H1 (cell line): ENCODE measurements at regions not wholly inside any gene's neighbourhood (a gene's known extent, or its start where the extent isn't known, plus 50 kb on each side); places are given as distances from the start of the nearest gene placed in this dataset.

ENCODE experiments used
- CTCF ChIA-PET: fragments of 300-600 bp; sonication (Branson Sonifier 250); formaldehyde crosslinking; loops from one replicate; lab custom pipeline; 2021; ENCODE audit not compliant: partially characterized antibody; lab: Charles Lee
- POLR2A ChIA-PET: fragments of 300-600 bp; sonication (Branson Sonifier 250); formaldehyde crosslinking; loops from one replicate; lab custom pipeline; 2021; ENCODE audit warnings: inconsistent platforms; ENCODE audit not compliant: partially characterized antibody; lab: Charles Lee
- DNase-seq, 2 experiments: peaks; one replicate each; pipeline versions ENCODE4 v3.0.0 to v3.0.0-alpha.2; 2010 to 2022; ENCODE audit warnings: low spot score in 2 of 2, low read depth in 1 of 2, mixed read lengths in 1 of 2
- FAIRE-seq: peaks from 2 replicates; lab custom pipeline; 2011; peaks lifted over from hg19 to GRCh38; lab: Jason Lieb, UNC
- H2AFZ ChIP-seq: 2 replicates; pipeline ENCODE4 v1.8.1; 2012; ENCODE audit warnings: low read length, inconsistent platforms
- H2AK5ac ChIP-seq: 2 replicates; pipeline ENCODE4 v1.6.1; 2013; ENCODE audit warnings: low read depth, low read length
- H2BK120ac ChIP-seq: replicated peaks from 2 replicates; pipeline ENCODE3; 2013; ENCODE audit warnings: low read depth, low read length, inconsistent platforms
- H2BK12ac ChIP-seq: 2 replicates; pipeline ENCODE4 v1.6.1; 2013; ENCODE audit warnings: low read depth, low read length
- H2BK15ac ChIP-seq: 2 replicates; pipeline ENCODE4 v1.6.1; 2013; ENCODE audit warnings: low read length
- H2BK20ac ChIP-seq: 2 replicates; pipeline ENCODE4 v1.6.1; 2013; ENCODE audit warnings: low read length
- H2BK5ac ChIP-seq: 2 replicates; pipeline ENCODE4 v1.6.1; 2013; ENCODE audit warnings: low read depth, low read length
- H3K14ac ChIP-seq: 2 replicates; pipeline ENCODE4 v1.6.1; 2013; ENCODE audit warnings: inconsistent platforms; ENCODE audit not compliant: insufficient read length
- H3K18ac ChIP-seq: 2 replicates; pipeline ENCODE4 v1.6.1; 2013; ENCODE audit warnings: low read length; ENCODE audit errors: extremely low read depth
- H3K23ac ChIP-seq: 2 replicates; pipeline ENCODE4 v1.6.1; 2013; ENCODE audit warnings: inconsistent platforms; ENCODE audit not compliant: insufficient read length
- H3K23me2 ChIP-seq: 2 replicates; pipeline ENCODE4 v1.6.1; 2013; ENCODE audit warnings: low read depth, low read length
- H3K27ac ChIP-seq: 2 replicates; pipeline ENCODE4 v1.6.1; 2011; ENCODE audit warnings: low read depth, low read length, inconsistent platforms
- H3K27me3 ChIP-seq, 4 experiments: replicated peaks in 1 of 4; 1 replicate in 1 of 4; 2 replicates in 3 of 4; pipeline versions ENCODE4 v1.6.1 to v1.8.1; 2011 to 2013; ENCODE audit warnings: low read length in 3 of 4, mild to moderate bottlenecking in 3 of 4, inconsistent platforms in 2 of 4, mixed read lengths in 2 of 4, moderate library complexity in 1 of 4; ENCODE audit not compliant: control insufficient read depth in 3 of 4, insufficient read depth in 3 of 4; ENCODE audit errors: extremely low read depth in 1 of 4
- H3K36me3 ChIP-seq, 4 experiments: 2 replicates each; pipeline versions ENCODE4 v1.6.1 to v1.8.1; 2011 to 2013; ENCODE audit warnings: mild to moderate bottlenecking in 4 of 4, low read length in 3 of 4, moderate library complexity in 2 of 4, control low read depth in 1 of 4, inconsistent platforms in 1 of 4; ENCODE audit not compliant: insufficient read depth in 4 of 4, control insufficient read depth in 2 of 4
- H3K4ac ChIP-seq: replicated peaks from 2 replicates; pipeline ENCODE3; 2013; ENCODE audit warnings: low read length, low read depth, mixed read lengths, inconsistent platforms; ENCODE audit not compliant: insufficient read length
- H3K4me1 ChIP-seq, 4 experiments: replicated peaks in 1 of 4; 1 replicate in 1 of 4; 2 replicates in 3 of 4; pipeline versions ENCODE4 v1.6.1 to v1.8.1; 2011 to 2013; ENCODE audit warnings: low read length in 3 of 4, inconsistent platforms in 2 of 4, mixed read lengths in 1 of 4; ENCODE audit not compliant: insufficient read depth in 4 of 4, control insufficient read depth in 3 of 4
- H3K4me2 ChIP-seq, 2 experiments: 2 replicates each; pipeline versions ENCODE4 v1.6.1 to v1.8.1; 2011 to 2013; ENCODE audit warnings: low read depth in 2 of 2, low read length in 2 of 2, control low read depth in 1 of 2, inconsistent platforms in 1 of 2, mild to moderate bottlenecking in 1 of 2; ENCODE audit not compliant: insufficient read depth in 1 of 2
- H3K4me3 ChIP-seq, 4 experiments: fragments of 200-600, 300-600 bp in 1 of 4; sonication (generic), shearing (Covaris generic), sonication (Bioruptor Twin) in 1 of 4; 2 replicates each; pipeline versions ENCODE4 v1.5.1 to v1.8.1; 2011 to 2016; ENCODE audit warnings: low read length in 4 of 4, low read depth in 3 of 4, control low read depth in 2 of 4, inconsistent platforms in 2 of 4, mild to moderate bottlenecking in 2 of 4, mixed read lengths in 1 of 4, moderate library complexity in 1 of 4; ENCODE audit not compliant: insufficient read depth in 2 of 4; ENCODE audit errors: extremely low read depth in 1 of 4
- H3K56ac ChIP-seq: replicated peaks from 2 replicates; pipeline ENCODE3; 2013; ENCODE audit warnings: low read depth, mild to moderate bottlenecking, mixed read lengths, low read length, inconsistent platforms; ENCODE audit not compliant: insufficient read length
- H3K79me1 ChIP-seq: 2 replicates; pipeline ENCODE4 v1.6.1; 2013; ENCODE audit warnings: low read depth, low read length, control low read depth
- H3K79me2 ChIP-seq, 2 experiments: 2 replicates each; pipeline versions ENCODE4 v1.6.1 to v1.8.1; 2012 to 2013; ENCODE audit warnings: low read length in 2 of 2, mild to moderate bottlenecking in 2 of 2, inconsistent platforms in 1 of 2; ENCODE audit not compliant: insufficient read depth in 2 of 2, control insufficient read depth in 1 of 2
- H3K9ac ChIP-seq, 4 experiments: replicated peaks in 1 of 4; 1 replicate in 1 of 4; 2 replicates in 3 of 4; pipeline versions ENCODE4 v1.6.1 to v1.8.1; 2011 to 2013; ENCODE audit warnings: low read depth in 3 of 4, low read length in 3 of 4, control low read depth in 2 of 4, mild to moderate bottlenecking in 2 of 4, moderate library complexity in 2 of 4, inconsistent platforms in 1 of 4; ENCODE audit errors: extremely low read depth in 1 of 4
- H3K9me3 ChIP-seq, 2 experiments: 2 replicates each; pipeline versions ENCODE4 v1.6.1 to v1.8.1; 2012 to 2013; ENCODE audit warnings: mild to moderate bottlenecking in 2 of 2, moderate library complexity in 2 of 2, control low read depth in 1 of 2, inconsistent platforms in 1 of 2, low read depth in 1 of 2, low read length in 1 of 2, mixed read lengths in 1 of 2; ENCODE audit not compliant: insufficient read depth in 2 of 2
- H4K20me1 ChIP-seq, 2 experiments: replicated peaks in 1 of 2; 2 replicates each; pipeline versions ENCODE3 to v1.8.1; 2011 to 2013; ENCODE audit warnings: inconsistent platforms in 2 of 2, low read length in 2 of 2, mild to moderate bottlenecking in 1 of 2; ENCODE audit not compliant: insufficient read depth in 2 of 2, control insufficient read depth in 1 of 2
- H4K5ac ChIP-seq: 2 replicates; pipeline ENCODE4 v1.6.1; 2013; ENCODE audit warnings: low read length, low read depth, mixed read lengths, inconsistent platforms; ENCODE audit not compliant: insufficient read length
- H4K8ac ChIP-seq: 2 replicates; pipeline ENCODE4 v1.8.0; 2013; ENCODE audit warnings: mild to moderate bottlenecking, moderate library complexity, low read length, inconsistent platforms; ENCODE audit not compliant: insufficient read depth; ENCODE audit errors: extremely low read depth
- H4K91ac ChIP-seq: replicated peaks from 2 replicates; pipeline ENCODE3; 2013; ENCODE audit warnings: low read length, mixed read lengths, inconsistent platforms; ENCODE audit not compliant: insufficient read length
- ATF3 ChIP-seq: IDR thresholded peaks from 2 replicates; pipeline ENCODE4 v1.6.1; 2011; ENCODE audit warnings: low read depth, mild to moderate bottlenecking, low read length; ENCODE audit not compliant: insufficient read depth
- BRCA1 ChIP-seq: IDR thresholded peaks from 2 replicates; pipeline ENCODE4 v1.6.1; 2012; ENCODE audit warnings: low read depth, low read length, improper control_type of control experiment
- CEBPB ChIP-seq: IDR thresholded peaks from 2 replicates; pipeline ENCODE4 v1.6.1; 2012; ENCODE audit warnings: low read depth, low read length
- CREB1 ChIP-seq: IDR thresholded peaks from 2 replicates; pipeline ENCODE4 v1.6.1; 2012; ENCODE audit warnings: inconsistent platforms
- FOSL1 ChIP-seq: IDR thresholded peaks from 2 replicates; pipeline ENCODE4 v1.6.1; 2011; ENCODE audit warnings: mild to moderate bottlenecking, low read depth, low read length, moderate library complexity; ENCODE audit not compliant: insufficient read depth
- KDM5A ChIP-seq: fragments of 200-600 bp; IDR thresholded peaks from 2 replicates; pipeline ENCODE4 v1.7.1; 2012; ENCODE audit warnings: mild to moderate bottlenecking, low read length, inconsistent platforms, mixed read lengths
- POLR2AphosphoS5 ChIP-seq: IDR thresholded peaks from 2 replicates; pipeline ENCODE4 v1.6.1; 2011; ENCODE audit warnings: low read depth, low read length
- SIRT6 ChIP-seq: IDR thresholded peaks from one replicate; pipeline ENCODE4 v1.7.1; 2012; ENCODE audit warnings: low read length, inconsistent platforms
- SP1 ChIP-seq: IDR thresholded peaks from 2 replicates; pipeline ENCODE4 v1.6.1; 2011; ENCODE audit warnings: low read depth, low read length
- WGBS, 2 experiments: shearing (Covaris generic) in 1 of 2; methylation state at CpG; one replicate each; pipeline versions ENCODE4 v1.1.6 to v1.1.7; 2013 to 2015; ENCODE audit warnings: low lambda C conversion rate in 2 of 2, mixed read lengths in 2 of 2, inconsistent platforms in 1 of 2, low coverage in 1 of 2, missing lambda C conversion rate in 1 of 2; ENCODE audit not compliant: insufficient replicate concordance in 2 of 2, insufficient coverage in 1 of 2, insufficient read length in 1 of 2; ENCODE audit errors: extremely low coverage in 1 of 2, missing lambda C conversion rate in 1 of 2; 5-methylcytosine and 5-hydroxymethylcytosine counted together

GRCh38 chr3:81872566-81872965 lies 111.1 kb upstream of the GBE1 start:
- no peak overlapping the region for H3K14ac ChIP-seq
- H2BK5ac ChIP-seq: no peak overlapping the region
- no peaks in the 10 kb centered on the region for H3K79me1 ChIP-seq
- no peak overlapping the region for H3K27ac ChIP-seq
- no peak overlapping the region for H4K8ac ChIP-seq
- H2BK120ac ChIP-seq: no peak overlapping the region
- no peak overlapping the region for H2BK15ac ChIP-seq
- no peak for TF ChIP-seq SIRT6
- no peak for TF ChIP-seq ATF3
- TF ChIP-seq FOSL1: no peak
- no peak for TF ChIP-seq POLR2AphosphoS5
- TF ChIP-seq KDM5A: no peak
- no peak for TF ChIP-seq BRCA1
- TF ChIP-seq CEBPB: no peak
- TF ChIP-seq CREB1: no peak
- no peak for TF ChIP-seq SP1
- ChIA-PET POLR2A (no interaction called here), CTCF (interaction anchor here (0.5 to 1.2 kb wide), 3 partner anchors 37 to 623 kb away, joined by 3 read pairs; no protein-coding TSS in a partner anchor)
- no peaks in the 10 kb centered on the region for H3K79me2 ChIP-seq
- H2BK12ac ChIP-seq: no peak overlapping the region
- H2BK20ac ChIP-seq: no peak overlapping the region
- DNase-seq: no peak
- no peak overlapping the region for H4K5ac ChIP-seq
- peaks cover 6 to 8% of the 10 kb centered on the region in 2 experiments; a peak in 3 of 4 replicates for H3K9me3 ChIP-seq
- H3K4ac ChIP-seq: no peak overlapping the region
- H4K20me1 ChIP-seq: no peaks in the 10 kb centered on the region
- H3K4me2 ChIP-seq: no peak overlapping the region
- 80% methylated on average over 1 of the region's 1 CpG; no CpG with 5 or more reads in 1 of the 2 experiments for WGBS, 2 experiments
- no peaks in the 10 kb centered on the region; the same call in 1 of the 2 replicates for H3K23me2 ChIP-seq
- no peaks in the 10 kb centered on the region; a peak in 1 of 8 replicates for H3K36me3 ChIP-seq
- H3K4me1 ChIP-seq: no peaks in the 10 kb centered on the region
- no peak for FAIRE-seq
- no peak overlapping the region for H3K18ac ChIP-seq
- no peak overlapping the region for H4K91ac ChIP-seq
- H2AFZ ChIP-seq: no peak overlapping the region
- no peak overlapping the region for H3K56ac ChIP-seq
- H3K23ac ChIP-seq: no peak overlapping the region
- no peak overlapping the region for H2AK5ac ChIP-seq
- no peak overlapping the region for H3K4me3 ChIP-seq
- H3K9ac ChIP-seq: no peak overlapping the region
- H3K27me3 ChIP-seq: no peaks in the 10 kb centered on the region
